Choroid plexus epithelial cell (primary cell): ENCODE measurements at regions not wholly inside any gene's neighbourhood (a gene's known extent, or its start where the extent isn't known, plus 50 kb on each side); places are given as distances from the start of the nearest gene placed in this dataset.

Experiments used
- DNase-seq: peaks from one replicate; pipeline ENCODE4 v3.0.0-alpha.2; 2010; ENCODE audit warnings: low read depth
- H3K4me3 ChIP-seq: 2 replicates; pipeline ENCODE4 v1.5.1; 2011; ENCODE audit warnings: low read depth, mild to moderate bottlenecking, control low read depth, low read length, moderate library complexity
- CTCF ChIP-seq: conservative IDR thresholded peaks from 2 replicates; pipeline ENCODE4 v1.5.1; 2011; ENCODE audit warnings: low read depth, mild to moderate bottlenecking, control low read depth, inconsistent platforms, low read length, moderate library complexity

GRCh38 chr12:60120199-60120598, 524.4 kb downstream of the SLC16A7 start:
- no peak for TF ChIP-seq CTCF
- no peak overlapping the region for H3K4me3 ChIP-seq
- DNase-seq = no peak

- H3K4me3 ChIP-seq = no peak overlapping the region
- peak; percentile 28 for DNase-seq
- TF ChIP-seq CTCF = no peak
These were observed 527.7 kb downstream of the SLC16A7 start for GRCh38 chr12:60123557-60123956.

- TF ChIP-seq CTCF = no peak
These were observed 541.7 kb downstream of the SLC16A7 start for GRCh38 chr12:60137513-60137912.

GRCh38 chr12:60138526-60138925, 542.7 kb downstream of the SLC16A7 start:
- TF ChIP-seq CTCF = no peak
- no peak for DNase-seq
- no peak overlapping the region for H3K4me3 ChIP-seq

More at GRCh38 chr12:60137513-60137912, 541.7 kb downstream of the SLC16A7 start:
- H3K4me3 ChIP-seq = no peak overlapping the region
- peak; percentile 11 for DNase-seq

- DNase-seq = no peak
- no peak overlapping the region for H3K4me3 ChIP-seq
- no peak for TF ChIP-seq CTCF
These were observed 548.6 kb downstream of the SLC16A7 start for GRCh38 chr12:60144395-60144794.

GRCh38 chr12:60148109-60148508, 552.3 kb downstream of the SLC16A7 start:
- TF ChIP-seq CTCF = no peak
- H3K4me3 ChIP-seq = no peak overlapping the region
- peak; percentile 93 for DNase-seq

- no peak for TF ChIP-seq CTCF
- no peak overlapping the region for H3K4me3 ChIP-seq
- peak; percentile 88 for DNase-seq
These were observed 553.0 kb downstream of the SLC16A7 start for GRCh38 chr12:60148831-60149230.
